A673 (cell line): ENCODE measurements at regions not wholly inside any gene's neighbourhood (a gene's known extent, or its start where the extent isn't known, plus 50 kb on each side); places are given as distances from the start of the nearest gene placed in this dataset.

Experiments
- BruUV-seq: library from RNA; stranded (reverse); fragments of 400-500 nt; replicated peaks from 2 replicates; lab custom pipeline; 2021; lab: Mats Ljungman, UMichigan
- CTCF ChIA-PET: fragments of 300-600 bp; sonication (Branson Sonifier 250); formaldehyde crosslinking; loops from one replicate; lab custom pipeline; 2022; ENCODE audit warnings: antibody characterized with exemption; lab: Charles Lee
- POLR2A ChIA-PET: fragments of 300-600 bp; sonication (Branson Sonifier 250); formaldehyde crosslinking; loops from one replicate; lab custom pipeline; 2022; ENCODE audit warnings: antibody characterized with exemption; ENCODE audit not compliant: low non-redundant PET; lab: Charles Lee
- DNase-seq: peaks from one replicate; pipeline ENCODE4 v3.0.0-alpha.2; 2015; ENCODE audit warnings: low spot score
- H3K27ac ChIP-seq: fragments of 200-600 bp; sonication (generic); 2 replicates; pipeline ENCODE4 v1.5.1; 2016; ENCODE audit warnings: mixed run types, low read depth, mild to moderate bottlenecking, mixed read lengths, antibody characterized with exemption, low read length; ENCODE audit not compliant: poor library complexity, severe bottlenecking
- H3K27me3 ChIP-seq: fragments of 200-600 bp; sonication (generic); replicated peaks from 2 replicates; pipeline ENCODE4 v1.6.1; 2017; ENCODE audit warnings: mixed run types, low read depth, mild to moderate bottlenecking, mixed read lengths, antibody characterized with exemption, low read length; ENCODE audit not compliant: insufficient read depth, poor library complexity
- H3K36me3 ChIP-seq: fragments of 200-600 bp; sonication (generic); 2 replicates; pipeline ENCODE4 v1.6.1; 2016; ENCODE audit warnings: mixed run types, mild to moderate bottlenecking, mixed read lengths, antibody characterized with exemption, low read length; ENCODE audit not compliant: insufficient read depth, poor library complexity, severe bottlenecking
- H3K4me1 ChIP-seq: fragments of 200-600 bp; sonication (generic); 2 replicates; pipeline ENCODE4 v1.6.1; 2017; ENCODE audit warnings: mixed run types, mild to moderate bottlenecking, mixed read lengths, antibody characterized with exemption, low read length; ENCODE audit not compliant: insufficient read depth, poor library complexity, severe bottlenecking
- H3K4me3 ChIP-seq: fragments of 200-600 bp; sonication (generic); 2 replicates; pipeline ENCODE4 v1.5.1; 2016; ENCODE audit warnings: low read depth, mixed run types, mild to moderate bottlenecking, mixed read lengths, low read length; ENCODE audit not compliant: poor library complexity, severe bottlenecking
- H3K9me3 ChIP-seq: fragments of 200-600 bp; sonication (generic); 2 replicates; pipeline ENCODE4 v1.6.1; 2016; ENCODE audit warnings: mixed run types, low read depth, mild to moderate bottlenecking, mixed read lengths, antibody characterized with exemption, low read length; ENCODE audit not compliant: poor library complexity, severe bottlenecking
- EZH2 ChIP-seq: fragments of 200-600 bp; sonication (generic); IDR thresholded peaks from 2 replicates; pipeline ENCODE4 v1.6.1; 2017; ENCODE audit warnings: borderline replicate concordance, low read depth, mild to moderate bottlenecking, mixed read lengths, antibody characterized with exemption, low read length; ENCODE audit not compliant: poor library complexity, severe bottlenecking
- intact Hi-C: fragments of 100-400 bp; cut with micrococcal nuclease; formaldehyde crosslinking; loops from one replicate; pipeline ENCODE4 v1.10.0; 2022; ENCODE audit not compliant: unreplicated experiment
- TF ChIP-seq, protein P1 (sequence below): fragments of 300-800, 200-600 bp; sonication (generic); conservative IDR thresholded peaks from 2 replicates; pipeline ENCODE4 v1.5.1; 2017; ENCODE audit warnings: low read depth, mild to moderate bottlenecking, antibody characterized with exemption, low read length, moderate library complexity, mixed read lengths

DNA sequence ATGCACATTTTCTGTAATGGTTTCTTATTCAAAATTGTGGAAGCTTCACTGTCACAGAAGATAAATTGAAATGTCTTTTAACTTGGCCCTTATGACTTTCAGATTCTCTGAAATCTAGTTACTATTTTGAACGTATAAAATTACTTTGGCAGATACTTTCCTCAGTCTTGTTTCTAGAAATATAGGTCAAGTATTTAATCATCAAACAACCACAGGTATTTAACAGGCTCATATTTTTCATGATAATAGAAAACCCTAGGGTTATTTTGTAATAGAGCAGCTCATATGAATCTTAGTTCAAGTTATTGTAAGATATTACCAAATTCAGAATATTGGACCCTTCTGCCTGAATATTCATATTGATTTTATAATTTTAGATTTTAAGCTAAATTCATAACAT, 236.0 kb upstream of the CDH18 start:
- Histone ChIP-seq H3K36me3 (no peaks in the 10 kb centered on the region), H3K4me1 (no peaks in the 10 kb centered on the region), H3K9me3 (no peaks in the 10 kb centered on the region), H3K27ac (no peak overlapping the region), H3K27me3 (no peaks in the 10 kb centered on the region), H3K4me3 (no peak overlapping the region)
- ChIA-PET POLR2A (no interaction called here), CTCF (no interaction called here)
- intact Hi-C loops: no loop called here
- no TSS peak for BruUV-seq
- TF ChIP-seq, protein P1, sequence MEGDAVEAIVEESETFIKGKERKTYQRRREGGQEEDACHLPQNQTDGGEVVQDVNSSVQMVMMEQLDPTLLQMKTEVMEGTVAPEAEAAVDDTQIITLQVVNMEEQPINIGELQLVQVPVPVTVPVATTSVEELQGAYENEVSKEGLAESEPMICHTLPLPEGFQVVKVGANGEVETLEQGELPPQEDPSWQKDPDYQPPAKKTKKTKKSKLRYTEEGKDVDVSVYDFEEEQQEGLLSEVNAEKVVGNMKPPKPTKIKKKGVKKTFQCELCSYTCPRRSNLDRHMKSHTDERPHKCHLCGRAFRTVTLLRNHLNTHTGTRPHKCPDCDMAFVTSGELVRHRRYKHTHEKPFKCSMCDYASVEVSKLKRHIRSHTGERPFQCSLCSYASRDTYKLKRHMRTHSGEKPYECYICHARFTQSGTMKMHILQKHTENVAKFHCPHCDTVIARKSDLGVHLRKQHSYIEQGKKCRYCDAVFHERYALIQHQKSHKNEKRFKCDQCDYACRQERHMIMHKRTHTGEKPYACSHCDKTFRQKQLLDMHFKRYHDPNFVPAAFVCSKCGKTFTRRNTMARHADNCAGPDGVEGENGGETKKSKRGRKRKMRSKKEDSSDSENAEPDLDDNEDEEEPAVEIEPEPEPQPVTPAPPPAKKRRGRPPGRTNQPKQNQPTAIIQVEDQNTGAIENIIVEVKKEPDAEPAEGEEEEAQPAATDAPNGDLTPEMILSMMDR: no peak
- TF ChIP-seq EZH2: no peak
- no peak for DNase-seq

- POLR2A ChIA-PET: no interaction called here
- Histone ChIP-seq H3K4me3 (no peak overlapping the region), H3K9me3 (no peaks in the 10 kb centered on the region), H3K27ac (no peak overlapping the region), H3K36me3 (no peaks in the 10 kb centered on the region), H3K4me1 (no peaks in the 10 kb centered on the region), H3K27me3 (no peaks in the 10 kb centered on the region)
- no peak for DNase-seq
- BruUV-seq: no TSS peak
- intact Hi-C loops: no loop called here
- CTCF ChIA-PET: interaction anchor here (1.4 kb wide), 1 partner anchor 70 kb away, joined by 4 read pairs; no protein-coding TSS in a partner anchor
- no peak for TF ChIP-seq EZH2
Observed at GRCh38 chr5:20223451-20223850, 235.5 kb upstream of the CDH18 start.

GRCh38 chr5:20215257-20215656, 227.3 kb upstream of the CDH18 start:
- intact Hi-C loops: no loop called here
- no peaks in the 10 kb centered on the region for H3K36me3 ChIP-seq
- CTCF ChIA-PET: no interaction called here

More at GRCh38 chr5:20215257-20215656, 227.3 kb upstream of the CDH18 start:
- POLR2A ChIA-PET: no interaction called here
- TF ChIP-seq, protein P1: no peak
- TF ChIP-seq EZH2: no peak
- peaks cover 5% of the 10 kb centered on the region for H3K9me3 ChIP-seq
- no peaks in the 10 kb centered on the region for H3K27me3 ChIP-seq
- no peak overlapping the region for H3K4me3 ChIP-seq
- no TSS peak for BruUV-seq
- no peak for DNase-seq
- no peaks in the 10 kb centered on the region for H3K4me1 ChIP-seq
- no peak overlapping the region for H3K27ac ChIP-seq
